ENCODE measurements at regions not wholly inside any gene's neighbourhood (a gene's known extent, or its start where the extent isn't known, plus 50 kb on each side); places are given as distances from the start of the nearest gene placed in this dataset.
"Not testable (repeated sequence)": the region's sequence is repeated elsewhere in the genome, so short reads cannot be mapped to it uniquely, and the experiment has no call there.

- no peak overlapping the region for H3K4me3 ChIP-seq (ENCODE audit: control insufficient read depth, low read depth, low read length)
- TF ChIP-seq CTCF (conservative IDR thresholded peaks at IDR 0.05; ENCODE audit: control insufficient read depth, insufficient read depth, low read depth, low read length), result no peak
- DNase-seq (ENCODE audit: low read depth), result no peak
Observed at GRCh38 chr20:11995805-11996567, 78.3 kb downstream of the BTBD3 start.

- not testable (repeated sequence) for DNase-seq (ENCODE audit: low read depth); H3K4me3 ChIP-seq (ENCODE audit: control insufficient read depth, low read depth, low read length)
Observed at GRCh38 chr20:12004776-12005175, 87.1 kb downstream of the BTBD3 start.

- peak; percentile 99 for TF ChIP-seq CTCF (conservative IDR thresholded peaks at IDR 0.05; ENCODE audit: control insufficient read depth, insufficient read depth, low read depth, low read length)
- DNase-seq (ENCODE audit: low read depth), result peak; percentile 59
Observed at GRCh38 chr20:12012241-12013222, 94.8 kb downstream of the BTBD3 start.

GRCh38 chr20:12014276-12014675, 96.6 kb downstream of the BTBD3 start:
- TF ChIP-seq CTCF (conservative IDR thresholded peaks at IDR 0.05; ENCODE audit: control insufficient read depth, insufficient read depth, low read depth, low read length), result no peak
- H3K4me3 ChIP-seq (ENCODE audit: control insufficient read depth, low read depth, low read length), result no peak overlapping the region
- no peak for DNase-seq (ENCODE audit: low read depth)

More at GRCh38 chr20:12012241-12013222, 94.8 kb downstream of the BTBD3 start:
- no peak overlapping the region for H3K4me3 ChIP-seq (ENCODE audit: control insufficient read depth, low read depth, low read length)

GRCh38 chr20:12014736-12015135, 97.0 kb downstream of the BTBD3 start:
- DNase-seq (ENCODE audit: low read depth), result no peak
- TF ChIP-seq CTCF (conservative IDR thresholded peaks at IDR 0.05; ENCODE audit: control insufficient read depth, insufficient read depth, low read depth, low read length), result no peak

GRCh38 chr20:12016291-12016690, 98.6 kb downstream of the BTBD3 start:
- no peak for DNase-seq (ENCODE audit: low read depth)
- H3K4me3 ChIP-seq (ENCODE audit: control insufficient read depth, low read depth, low read length), result no peak overlapping the region
- no peak for TF ChIP-seq CTCF (conservative IDR thresholded peaks at IDR 0.05; ENCODE audit: control insufficient read depth, insufficient read depth, low read depth, low read length)

More at GRCh38 chr20:12014736-12015135, 97.0 kb downstream of the BTBD3 start:
- H3K4me3 ChIP-seq (ENCODE audit: control insufficient read depth, low read depth, low read length), result no peak overlapping the region

GRCh38 chr20:12019715-12020114, 102.0 kb downstream of the BTBD3 start:
- DNase-seq (ENCODE audit: low read depth), result no peak

More at GRCh38 chr20:12019715-12020114, 102.0 kb downstream of the BTBD3 start:
- H3K4me3 ChIP-seq (ENCODE audit: control insufficient read depth, low read depth, low read length), result no peak overlapping the region
- TF ChIP-seq CTCF (conservative IDR thresholded peaks at IDR 0.05; ENCODE audit: control insufficient read depth, insufficient read depth, low read depth, low read length), result no peak
